Right lobe of liver (tissue), 6 donors: ENCODE measurements at regions not wholly inside any gene's neighbourhood (a gene's known extent, or its start where the extent isn't known, plus 50 kb on each side); places are given as distances from the start of the nearest gene placed in this dataset.

Experiments
- ATAC-seq, 4 donors: fragments of 200-7000 bp; cut with Tn5 transposase; one replicate each; pipeline ENCODE4 v1.9.1; 2020; ENCODE audit warnings: mild to moderate bottlenecking in 4 of 4, moderate library complexity in 4 of 4
- DNase-seq, 3 donors: peaks; one replicate each; pipeline ENCODE4 v3.0.0-alpha.2; 2020
- H3K27ac ChIP-seq, 3 donors: fragments of 200-600 bp; one replicate each; pipeline ENCODE4 v1.8.0; 2022
- H3K27me3 ChIP-seq, 2 donors: fragments of 200-600 bp; one replicate each; pipeline ENCODE4 v1.8.0; 2022
- H3K36me3 ChIP-seq, 4 donors: fragments of 200-600 bp; sonication (generic) in 1 of 4; one replicate each; pipeline versions ENCODE4 v1.5.1 to v1.8.0; 2017 to 2022; ENCODE audit warnings: control low read depth in 1 of 4
- H3K4me1 ChIP-seq, 4 donors: fragments of 200-600 bp; sonication (generic) in 1 of 4; one replicate each; pipeline versions ENCODE4 v1.5.1 to v1.8.0; 2017 to 2022; ENCODE audit warnings: control low read depth in 1 of 4
- H3K4me3 ChIP-seq, 3 donors: fragments of 200-600 bp; one replicate each; pipeline ENCODE4 v1.8.0; 2022
- H3K9me3 ChIP-seq, 4 donors: fragments of 200-600 bp; sonication (generic) in 1 of 4; one replicate each; pipeline versions ENCODE4 v1.5.1 to v1.8.0; 2017 to 2022; ENCODE audit warnings: control low read depth in 1 of 4
- CTCF ChIP-seq, 4 donors: fragments of 200-600 bp in 3 of 4; fragments of 450-650 bp in 1 of 4; IDR thresholded peaks; one replicate each; pipeline versions ENCODE4 v1.5.1 to v1.8.0; 2016 to 2022; ENCODE audit warnings: antibody characterized with exemption in 4 of 4, mild to moderate bottlenecking in 2 of 4
- POLR2A ChIP-seq: fragments of 450-650 bp; IDR thresholded peaks from one replicate; pipeline ENCODE4 v1.6.1; 2017; ENCODE audit warnings: antibody characterized with exemption, mild to moderate bottlenecking
- WGBS: methylation state at CpG from one replicate; pipeline ENCODE4 v1.1.6; 2018; ENCODE audit warnings: low coverage, low lambda C conversion rate; ENCODE audit not compliant: insufficient coverage; ENCODE audit errors: missing lambda C conversion rate; 5-methylcytosine and 5-hydroxymethylcytosine counted together
- intact Hi-C, 2 donors: fragments of 100-400 bp; cut with DNase I; formaldehyde crosslinking; loops; one replicate each; pipeline versions ENCODE4 v1.11.2 to v1.14.1; 2022
- donor health status: DM: no; HTN: yes; CAD: no.
- donor health status: DM: no; HTN: no; CAD: no.
- donor health status: DM: no; HTN: no; CAD: no.
- donor health status: DM: no; HTN: yes; CAD: no.
- donor health status: DM: no; HTN: yes; CAD: no.

GRCh38 chr2:22359071-22359672 is 1025.8 kb upstream of the KLHL29 start:
- Histone ChIP-seq H3K4me1 (no peaks in the 10 kb centered on the region), H3K9me3 (no peaks in the 10 kb centered on the region), H3K36me3 (no peaks in the 10 kb centered on the region), H3K27ac (no peak overlapping the region), H3K27me3 (no peaks in the 10 kb centered on the region), H3K4me3 (no peak overlapping the region)
- DNase-seq (no peak), ATAC-seq (no peak)
- intact Hi-C loops = no loop called here
- no peak for TF ChIP-seq POLR2A
- WGBS = 18% methylated on average over 2 of the region's 2 CpGs

- ATAC-seq = no peak
- DNase-seq = no peak
Observed at GRCh38 chr2:22360735-22361374, 1024.1 kb upstream of the KLHL29 start.

GRCh38 chr2:22361571-22361970 is 1023.4 kb upstream of the KLHL29 start:
- TF ChIP-seq CTCF (IDR thresholded peaks at IDR 0.05) = no peak
- no peak for TF ChIP-seq POLR2A
- Histone ChIP-seq H3K4me3 (no peak overlapping the region), H3K36me3 (no peaks in the 10 kb centered on the region), H3K27ac (no peak overlapping the region), H3K27me3 (no peaks in the 10 kb centered on the region), H3K9me3 (no peaks in the 10 kb centered on the region), H3K4me1 (no peaks in the 10 kb centered on the region)
- intact Hi-C loops = no loop called here
- 67% methylated on average over 2 of the region's 2 CpGs for WGBS
- DNase-seq = no peak
- ATAC-seq = no peak

More at GRCh38 chr2:22360735-22361374, 1024.1 kb upstream of the KLHL29 start:
- intact Hi-C loops = no loop called here
- H3K4me1 ChIP-seq = no peaks in the 10 kb centered on the region
- 47% methylated on average over 4 of the region's 4 CpGs for WGBS
- no peaks in the 10 kb centered on the region for H3K27me3 ChIP-seq
- TF ChIP-seq CTCF (IDR thresholded peaks at IDR 0.05) = no peak
- TF ChIP-seq POLR2A = no peak
- H3K4me3 ChIP-seq = no peak overlapping the region
- no peaks in the 10 kb centered on the region for H3K9me3 ChIP-seq
- H3K36me3 ChIP-seq = no peaks in the 10 kb centered on the region
- no peak overlapping the region for H3K27ac ChIP-seq

- ATAC-seq (no peak), DNase-seq (peak in 1 of 3 donors; percentile 15)
- intact Hi-C loops = no loop called here
- Histone ChIP-seq H3K36me3 (no peaks in the 10 kb centered on the region), H3K9me3 (no peaks in the 10 kb centered on the region), H3K4me1 (no peaks in the 10 kb centered on the region), H3K27ac (no peak overlapping the region), H3K27me3 (no peaks in the 10 kb centered on the region), H3K4me3 (no peak overlapping the region)
- TF ChIP-seq POLR2A (no peak), CTCF (IDR thresholded peaks at IDR 0.05) (no peak)
- WGBS = 8% methylated on average over 1 of the region's 1 CpG
Observed at GRCh38 chr2:22375096-22375495, 1009.9 kb upstream of the KLHL29 start.

- Histone ChIP-seq H3K27ac (no peak overlapping the region), H3K4me1 (no peaks in the 10 kb centered on the region), H3K27me3 (no peaks in the 10 kb centered on the region), H3K9me3 (no peaks in the 10 kb centered on the region), H3K4me3 (no peak overlapping the region), H3K36me3 (no peaks in the 10 kb centered on the region)
- WGBS = 38% methylated on average over 6 of the region's 6 CpGs
- no peak for DNase-seq
- intact Hi-C loops = no loop called here
- TF ChIP-seq CTCF (IDR thresholded peaks at IDR 0.05) (no peak), POLR2A (no peak)
- ATAC-seq = no peak
Observed at GRCh38 chr2:22377268-22377667, 1007.7 kb upstream of the KLHL29 start.
